GM18505 (cell line): ENCODE measurements at regions not wholly inside any gene's neighbourhood (a gene's known extent, or its start where the extent isn't known, plus 50 kb on each side); places are given as distances from the start of the nearest gene placed in this dataset.

Experiments used
- ATAC-seq: cut with Tn5 transposase; IDR thresholded peaks from one replicate; pipeline ENCODE4 v1.9.1; 2021; ENCODE audit not compliant: unreplicated experiment
- POLR2A ChIP-seq: IDR thresholded peaks from 4 replicates; pipeline ENCODE4 v1.6.1; 2011; ENCODE audit warnings: borderline replicate concordance; ENCODE audit not compliant: insufficient read depth, insufficient read length; ENCODE audit errors: extremely low read depth

GRCh38 chr13:44211286-44211685, 162.3 kb upstream of the SERP2 start:
- TF ChIP-seq POLR2A = no peak
- no peak for ATAC-seq

GRCh38 chr13:44211704-44212346, 161.8 kb upstream of the SERP2 start:
- ATAC-seq = no peak
- no peak for TF ChIP-seq POLR2A

- no peak for TF ChIP-seq POLR2A
- no peak for ATAC-seq
Observed at GRCh38 chr13:44212633-44213396, 160.8 kb upstream of the SERP2 start.

- no peak for TF ChIP-seq POLR2A
- no peak for ATAC-seq
Observed at GRCh38 chr13:44218501-44219240, 155.0 kb upstream of the SERP2 start.

GRCh38 chr13:44219577-44220548, 153.8 kb upstream of the SERP2 start:
- no peak for ATAC-seq
- no peak for TF ChIP-seq POLR2A

GRCh38 chr13:44220948-44221347, 152.7 kb upstream of the SERP2 start:
- TF ChIP-seq POLR2A = no peak
- no peak for ATAC-seq

- no peak for ATAC-seq
- TF ChIP-seq POLR2A = no peak
Observed at GRCh38 chr13:44221657-44222056, 152.0 kb upstream of the SERP2 start.

GRCh38 chr13:44223770-44224444, 149.7 kb upstream of the SERP2 start:
- no peak for TF ChIP-seq POLR2A
- ATAC-seq = no peak

- ATAC-seq = no peak
- no peak for TF ChIP-seq POLR2A
Observed at GRCh38 chr13:44224450-44225149, 149.0 kb upstream of the SERP2 start.

- ATAC-seq = no peak
- TF ChIP-seq POLR2A = no peak
Observed at GRCh38 chr13:44229371-44230030, 144.1 kb upstream of the SERP2 start.

- TF ChIP-seq POLR2A = no peak
- ATAC-seq = no peak
Observed at GRCh38 chr13:44230071-44230470, 143.6 kb upstream of the SERP2 start.
